Stomach (tissue), 4 donors: ENCODE measurements at regions not wholly inside any gene's neighbourhood (a gene's known extent, or its start where the extent isn't known, plus 50 kb on each side); places are given as distances from the start of the nearest gene placed in this dataset.

ENCODE experiments used
- CTCF ChIP-seq, 7 experiments: fragments of 450-650 bp in 4 of 7; fragments of 200-600 bp in 3 of 7; sonication (generic) in 3 of 7; IDR thresholded peaks; one replicate each; pipeline ENCODE4 v1.5.1; 2016 to 2019; ENCODE audit warnings: antibody characterized with exemption in 7 of 7, control low read depth in 2 of 7, mild to moderate bottlenecking in 1 of 7
- EP300 ChIP-seq: sonication (generic); formaldehyde crosslinking; IDR thresholded peaks from one replicate; pipeline ENCODE4 v1.6.1; 2017; ENCODE audit warnings: antibody characterized with exemption
- POLR2AphosphoS5 ChIP-seq, 3 donors: sonication (generic); formaldehyde crosslinking; IDR thresholded peaks; one replicate each; pipeline ENCODE4 v1.6.1; 2016; ENCODE audit warnings: antibody characterized with exemption in 3 of 3

GRCh38 chr6:125529061-125529460 lies 220.4 kb upstream of the HEY2 start:
- no peak for TF ChIP-seq POLR2AphosphoS5 (IDR thresholded peaks at IDR 0.05)
- TF ChIP-seq EP300: no peak
- TF ChIP-seq CTCF (IDR thresholded peaks at IDR 0.05): no peak
